ENCODE measurements at regions not wholly inside any gene's neighbourhood (a gene's known extent, or its start where the extent isn't known, plus 50 kb on each side); places are given as distances from the start of the nearest gene placed in this dataset.

- CTCF ChIA-PET = interaction anchor here (1.3 kb wide), 1 partner anchor 112 kb away, joined by 4 read pairs; no protein-coding TSS in a partner anchor
- RAD21 ChIA-PET (ENCODE audit: unreplicated experiment) = no interaction called here
- SMC1A ChIA-PET (ENCODE audit: uncharacterized antibody, unreplicated experiment) = no interaction called here
- FAIRE-seq = no peak
- Histone ChIP-seq H3K4me1 (ENCODE audit: control insufficient read depth, insufficient read depth, low read length) (no peaks in the 10 kb centered on the region), H3K9me3 (replicated peaks; ENCODE audit: control insufficient read depth, insufficient read depth, low read length) (no peaks in the 10 kb centered on the region), H3K4me2 (ENCODE audit: control insufficient read depth, insufficient read depth) (no peak overlapping the region), H4K20me1 (ENCODE audit: control insufficient read depth, insufficient read depth) (no peaks in the 10 kb centered on the region), H3K9ac (ENCODE audit: control insufficient read depth, insufficient read depth, low read length) (no peak overlapping the region), H2AFZ (ENCODE audit: control insufficient read depth, low read depth, low read length) (no peak overlapping the region), H3K36me3 (ENCODE audit: control insufficient read depth in 2 of 2, insufficient read depth in 2 of 2, low read length in 1 of 2) (no peaks in the 10 kb centered on the region), H3K27me3 (replicated peaks in 1 of 2; ENCODE audit: control insufficient read depth in 2 of 2, insufficient read depth in 2 of 2, low read length in 1 of 2) (no peaks in the 10 kb centered on the region), H3K27ac (ENCODE audit: control insufficient read depth, insufficient read depth) (no peak overlapping the region), H3K79me2 (ENCODE audit: control insufficient read depth, insufficient read depth, low read length) (no peaks in the 10 kb centered on the region), H3K4me3 (no peak overlapping the region)
- intact Hi-C loops (cut with micrococcal nuclease; ENCODE audit: unreplicated experiment) = no loop called here
- BruUV-seq (replicated peaks) = no TSS peak
- TF ChIP-seq E2F4 (IDR thresholded peaks at IDR 0.05; ENCODE audit: low read depth, low read length) = no peak
- no peak for TF ChIP-seq RAD51 (IDR thresholded peaks at IDR 0.05)
- no peak for TF ChIP-seq RAD21 (IDR thresholded peaks at IDR 0.05; ENCODE audit: insufficient read depth, low read depth, low read length)
- TF ChIP-seq CHD1 (IDR thresholded peaks at IDR 0.05; ENCODE audit: low read depth, low read length) = no peak
- TF ChIP-seq SRF (IDR thresholded peaks at IDR 0.05; ENCODE audit: low read depth in 2 of 2, low read length in 2 of 2) = no peak
- no peak for TF ChIP-seq ATF3 (IDR thresholded peaks at IDR 0.05; ENCODE audit: borderline replicate concordance, extremely low read depth, low read depth, low read length)
- no peak for TF ChIP-seq ZNF384 (IDR thresholded peaks at IDR 0.05; ENCODE audit: borderline replicate concordance, low read depth, low read length)
- TF ChIP-seq PBX3 (IDR thresholded peaks at IDR 0.05; ENCODE audit: insufficient replicate concordance, low read depth, low read length) = no peak
- no peak for TF ChIP-seq BMI1 (IDR thresholded peaks at IDR 0.05; ENCODE audit: borderline replicate concordance)
- no peak for TF ChIP-seq MLLT1 (IDR thresholded peaks at IDR 0.05)
- no peak for TF ChIP-seq SIX5 (IDR thresholded peaks at IDR 0.05; ENCODE audit: low read depth, low read length, severe bottlenecking)
- TF ChIP-seq NBN (IDR thresholded peaks at IDR 0.05) = no peak
- no peak for TF ChIP-seq POLR2AphosphoS2 (IDR thresholded peaks at IDR 0.05; ENCODE audit: low read depth, low read length)
- no peak for TF ChIP-seq NRF1 (conservative IDR thresholded peaks at IDR 0.05; ENCODE audit: low read depth, low read length)
- TF ChIP-seq FOS (IDR thresholded peaks at IDR 0.05; ENCODE audit: borderline replicate concordance, extremely low read depth, insufficient read length) = no peak
- no peak for TF ChIP-seq NFXL1 (IDR thresholded peaks at IDR 0.05; ENCODE audit: borderline replicate concordance)
- 0% methylated on average over 5 of the region's 5 CpGs for WGBS (ENCODE audit: insufficient coverage, insufficient replicate concordance, low lambda C conversion rate, missing lambda C conversion rate)
- no peak for DNase-seq (ENCODE audit: low read depth, low spot score)
- no peak for ATAC-seq
- POLR2A ChIA-PET = no interaction called here
- in situ Hi-C loops (cut with MboI) = no loop called here
Observed at GRCh38 chr2:72038524-72038923, 109.1 kb downstream of the CYP26B1 start.

All from GM12878 (cell line).